ENCODE measurements at regions not wholly inside any gene's neighbourhood (a gene's known extent, or its start where the extent isn't known, plus 50 kb on each side); places are given as distances from the start of the nearest gene placed in this dataset.

GRCh38 chr9:117945286-117945685 lies 241.1 kb downstream of the TLR4 start:
- DNase-seq: no peak

GRCh38 chr9:117951127-117951526 lies 246.9 kb downstream of the TLR4 start:
- no peak for DNase-seq

GRCh38 chr9:117952581-117952980 lies 248.4 kb downstream of the TLR4 start:
- DNase-seq: no peak

- DNase-seq: no peak
Observed at GRCh38 chr9:117957267-117957666, 253.1 kb downstream of the TLR4 start.

- DNase-seq: no peak
Observed at GRCh38 chr9:117958726-117959125, 254.5 kb downstream of the TLR4 start.

GRCh38 chr9:117963493-117964090 lies 259.4 kb downstream of the TLR4 start:
- no peak for DNase-seq

- no peak for DNase-seq
Observed at GRCh38 chr9:117970276-117971050, 266.3 kb downstream of the TLR4 start.

- DNase-seq: no peak
Observed at GRCh38 chr9:117974108-117974507, 269.9 kb downstream of the TLR4 start.

GRCh38 chr9:117979914-117980313 lies 275.7 kb downstream of the TLR4 start:
- no peak for DNase-seq

GRCh38 chr9:117987945-117988344 lies 283.7 kb downstream of the TLR4 start:
- DNase-seq: no peak

- no peak for DNase-seq
Observed at GRCh38 chr9:117992006-117992405, 287.8 kb downstream of the TLR4 start.

GRCh38 chr9:118000581-118000980 lies 296.4 kb downstream of the TLR4 start:
- no peak for DNase-seq

GRCh38 chr9:118003240-118003639 lies 299.0 kb downstream of the TLR4 start:
- no peak for DNase-seq

GRCh38 chr9:118008246-118008645 lies 304.0 kb downstream of the TLR4 start:
- no peak for DNase-seq

- DNase-seq: no peak
Observed at GRCh38 chr9:118009614-118010013, 305.4 kb downstream of the TLR4 start.

- no peak for DNase-seq
Observed at GRCh38 chr9:118017607-118018122, 313.5 kb downstream of the TLR4 start.

GRCh38 chr9:118023644-118024043 lies 319.4 kb downstream of the TLR4 start:
- DNase-seq: no peak

GRCh38 chr9:118028225-118028624 lies 324.0 kb downstream of the TLR4 start:
- no peak for DNase-seq

GRCh38 chr9:118029425-118029824 lies 325.2 kb downstream of the TLR4 start:
- no peak for DNase-seq

- DNase-seq: no peak
Observed at GRCh38 chr9:118034701-118035100, 330.5 kb downstream of the TLR4 start.

- DNase-seq: no peak
Observed at GRCh38 chr9:118038713-118039112, 334.5 kb downstream of the TLR4 start.

- DNase-seq: no peak
Observed at GRCh38 chr9:118058227-118058626, 354.0 kb downstream of the TLR4 start.

GRCh38 chr9:118059484-118060278 lies 355.5 kb downstream of the TLR4 start:
- peak; percentile 14 for DNase-seq

- no peak for DNase-seq
Observed at GRCh38 chr9:118083161-118083560, 379.0 kb downstream of the TLR4 start.
